Upper lobe of right lung (tissue), 1 donor: ENCODE measurements at regions not wholly inside any gene's neighbourhood (a gene's known extent, or its start where the extent isn't known, plus 50 kb on each side); places are given as distances from the start of the nearest gene placed in this dataset.

Experiments
- ATAC-seq: fragments of 200-7000 bp; cut with Tn5 transposase; one replicate; pipeline ENCODE4 v1.9.1; 2020; ENCODE audit warnings: mild to moderate bottlenecking, moderate library complexity
- DNase-seq: peaks from one replicate; pipeline ENCODE4 v3.0.0-alpha.2; 2020
- H3K27ac ChIP-seq: fragments of 200-600 bp; one replicate; pipeline ENCODE4 v1.8.0; 2022
- H3K27me3 ChIP-seq: fragments of 200-600 bp; one replicate; pipeline ENCODE4 v1.8.0; 2022; ENCODE audit warnings: mild to moderate bottlenecking
- H3K36me3 ChIP-seq: fragments of 200-600 bp; one replicate; pipeline ENCODE4 v1.8.0; 2022
- H3K4me1 ChIP-seq: fragments of 200-600 bp; one replicate; pipeline ENCODE4 v1.8.0; 2022
- H3K4me3 ChIP-seq: fragments of 200-600 bp; one replicate; pipeline ENCODE4 v1.8.0; 2022; ENCODE audit warnings: mild to moderate bottlenecking
- H3K9me3 ChIP-seq: fragments of 200-600 bp; one replicate; pipeline ENCODE4 v1.8.0; 2022
- CTCF ChIP-seq: fragments of 200-600 bp; IDR thresholded peaks from one replicate; pipeline ENCODE4 v1.8.0; 2022; ENCODE audit warnings: antibody characterized with exemption
- intact Hi-C: fragments of 100-400 bp; cut with DNase I; formaldehyde crosslinking; loops from one replicate; pipeline ENCODE4 v1.11.0; 2022
- donor health status: DM: no; HTN: yes; CAD: no; lungs with severe emphysema.

- no peak overlapping the region for H3K27ac ChIP-seq
- intact Hi-C loops: no loop called here
- TF ChIP-seq CTCF: no peak
- H3K27me3 ChIP-seq: no peaks in the 10 kb centered on the region
- no peaks in the 10 kb centered on the region for H3K36me3 ChIP-seq
- no peak overlapping the region for H3K4me3 ChIP-seq
- no peaks in the 10 kb centered on the region for H3K9me3 ChIP-seq
- no peak for ATAC-seq
- DNase-seq: no peak
- no peaks in the 10 kb centered on the region for H3K4me1 ChIP-seq
These were observed 121.2 kb upstream of the HES1 start for GRCh38 chr3:194014756-194015155.

- Histone ChIP-seq H3K9me3 (no peaks in the 10 kb centered on the region), H3K27me3 (no peaks in the 10 kb centered on the region), H3K27ac (no peak overlapping the region), H3K4me1 (no peaks in the 10 kb centered on the region), H3K36me3 (no peaks in the 10 kb centered on the region), H3K4me3 (no peak overlapping the region)
- ATAC-seq (no peak), DNase-seq (no peak)
- intact Hi-C loops: no loop called here
- no peak for TF ChIP-seq CTCF
These were observed 116.4 kb upstream of the HES1 start for GRCh38 chr3:194019398-194020165.

GRCh38 chr3:194022052-194022451 lies 113.9 kb upstream of the HES1 start:
- Histone ChIP-seq H3K9me3 (no peaks in the 10 kb centered on the region), H3K4me3 (no peak overlapping the region), H3K27ac (no peak overlapping the region), H3K27me3 (no peaks in the 10 kb centered on the region), H3K4me1 (no peaks in the 10 kb centered on the region), H3K36me3 (no peaks in the 10 kb centered on the region)
- ATAC-seq (no peak), DNase-seq (no peak)
- no peak for TF ChIP-seq CTCF
- intact Hi-C loops: no loop called here

GRCh38 chr3:194022816-194023215 lies 113.1 kb upstream of the HES1 start:
- no peak for TF ChIP-seq CTCF
- DNase-seq: no peak

GRCh38 chr3:194023501-194024280 lies 112.3 kb upstream of the HES1 start:
- DNase-seq (no peak), ATAC-seq (no peak)
- Histone ChIP-seq H3K4me1 (no peaks in the 10 kb centered on the region), H3K4me3 (no peak overlapping the region), H3K27ac (no peak overlapping the region), H3K27me3 (no peaks in the 10 kb centered on the region), H3K9me3 (no peaks in the 10 kb centered on the region), H3K36me3 (no peaks in the 10 kb centered on the region)
- TF ChIP-seq CTCF: no peak
- intact Hi-C loops: no loop called here

More at GRCh38 chr3:194022816-194023215, 113.1 kb upstream of the HES1 start:
- no peaks in the 10 kb centered on the region for H3K4me1 ChIP-seq
- intact Hi-C loops: no loop called here
- H3K27me3 ChIP-seq: no peaks in the 10 kb centered on the region
- no peak overlapping the region for H3K27ac ChIP-seq
- no peak for ATAC-seq
- no peak overlapping the region for H3K4me3 ChIP-seq
- no peaks in the 10 kb centered on the region for H3K9me3 ChIP-seq
- no peaks in the 10 kb centered on the region for H3K36me3 ChIP-seq
